Naive thymus-derived CD8-positive, alpha-beta T cell (primary cell): ENCODE measurements at regions not wholly inside any gene's neighbourhood (a gene's known extent, or its start where the extent isn't known, plus 50 kb on each side); places are given as distances from the start of the nearest gene placed in this dataset.
"Not testable (repeated sequence)": the region's sequence is repeated elsewhere in the genome, so short reads cannot be mapped to it uniquely, and the experiment has no call there.

Source experiments
- ATAC-seq, 2 donors: fragments of 150-1000 bp; cut with Tn5 transposase in 1 of 2; sonication (Bioruptor Pico), chemical (Tn5 transposase) in 1 of 2; 1 replicate in 1 of 2; 2 replicates in 1 of 2; pipeline ENCODE4 v1.10.0; 2021; ENCODE audit warnings: mild to moderate bottlenecking in 2 of 2, moderate library complexity in 2 of 2
- POLR2A ChIA-PET: fragments of 350-600 bp; sonication (Branson Sonifier 250); formaldehyde crosslinking; loops from one replicate; lab custom pipeline; 2021; ENCODE audit warnings: antibody characterized with exemption; lab: Charles Lee
- DNase-seq, 10 donors: peaks; one replicate each; pipeline versions ENCODE4 v3.0.0 to v3.0.0-alpha.2; 2020 to 2022
- H3K27ac Mint-ChIP-seq, 10 donors: one replicate each; pipeline ENCODE4 v1.8.0; 2020 to 2022; ENCODE audit warnings: mild to moderate bottlenecking in 10 of 10, mixed read lengths in 10 of 10, moderate library complexity in 4 of 10, inconsistent platforms in 1 of 10
- H3K27me3 Mint-ChIP-seq, 5 donors: one replicate each; pipeline ENCODE4 v1.8.0; 2021 to 2022; ENCODE audit warnings: mixed read lengths in 5 of 5
- H3K36me3 Mint-ChIP-seq, 3 donors: one replicate each; pipeline ENCODE4 v1.8.0; 2020 to 2022; ENCODE audit warnings: mixed read lengths in 3 of 3, mild to moderate bottlenecking in 2 of 3, inconsistent platforms in 1 of 3
- H3K4me1 Mint-ChIP-seq, 4 donors: one replicate each; pipeline ENCODE4 v1.8.0; 2021 to 2022; ENCODE audit warnings: mixed read lengths in 4 of 4
- H3K4me3 Mint-ChIP-seq, 10 donors: one replicate each; pipeline ENCODE4 v1.8.0; 2020 to 2022; ENCODE audit warnings: mild to moderate bottlenecking in 10 of 10, mixed read lengths in 10 of 10, moderate library complexity in 6 of 10, inconsistent platforms in 1 of 10
- H3K9me3 Mint-ChIP-seq, 9 donors: one replicate each; pipeline ENCODE4 v1.8.0; 2020 to 2022; ENCODE audit warnings: mixed read lengths in 9 of 9, mild to moderate bottlenecking in 3 of 9, inconsistent platforms in 1 of 9, moderate library complexity in 1 of 9

GRCh38 chr10:46645110-46645509 lies 66.2 kb downstream of the SYT15 start:
- ATAC-seq, DNase-seq, H3K4me3 Mint-ChIP-seq, H3K9me3 Mint-ChIP-seq, H3K36me3 Mint-ChIP-seq, H3K27ac Mint-ChIP-seq, H3K27me3 Mint-ChIP-seq, POLR2A ChIA-PET, H3K4me1 Mint-ChIP-seq: not testable (repeated sequence)

GRCh38 chr10:46646132-46646531 lies 67.2 kb downstream of the SYT15 start:
- H3K27me3 Mint-ChIP-seq, H3K9me3 Mint-ChIP-seq, H3K4me1 Mint-ChIP-seq, DNase-seq, H3K36me3 Mint-ChIP-seq, H3K27ac Mint-ChIP-seq, ATAC-seq, POLR2A ChIA-PET, H3K4me3 Mint-ChIP-seq: not testable (repeated sequence)

GRCh38 chr10:46650967-46651366 lies 72.0 kb downstream of the SYT15 start:
- H3K4me3 Mint-ChIP-seq, H3K27ac Mint-ChIP-seq, H3K9me3 Mint-ChIP-seq, POLR2A ChIA-PET, ATAC-seq, H3K4me1 Mint-ChIP-seq, H3K36me3 Mint-ChIP-seq, DNase-seq, H3K27me3 Mint-ChIP-seq: not testable (repeated sequence)

- H3K4me3 Mint-ChIP-seq, POLR2A ChIA-PET, DNase-seq, H3K9me3 Mint-ChIP-seq, H3K27me3 Mint-ChIP-seq, ATAC-seq, H3K27ac Mint-ChIP-seq, H3K36me3 Mint-ChIP-seq, H3K4me1 Mint-ChIP-seq: not testable (repeated sequence)
These were observed 78.5 kb downstream of the SYT15 start for GRCh38 chr10:46657437-46657836.

GRCh38 chr10:46660027-46660834 lies 81.3 kb downstream of the SYT15 start:
- ATAC-seq, H3K36me3 Mint-ChIP-seq, H3K27ac Mint-ChIP-seq, H3K27me3 Mint-ChIP-seq, H3K9me3 Mint-ChIP-seq, DNase-seq, H3K4me1 Mint-ChIP-seq, POLR2A ChIA-PET, H3K4me3 Mint-ChIP-seq: not testable (repeated sequence)

GRCh38 chr10:46660835-46661164 lies 81.9 kb downstream of the SYT15 start:
- ATAC-seq, H3K36me3 Mint-ChIP-seq, POLR2A ChIA-PET, DNase-seq, H3K27me3 Mint-ChIP-seq, H3K4me3 Mint-ChIP-seq, H3K27ac Mint-ChIP-seq, H3K9me3 Mint-ChIP-seq, H3K4me1 Mint-ChIP-seq: not testable (repeated sequence)

- H3K27me3 Mint-ChIP-seq, H3K27ac Mint-ChIP-seq, H3K9me3 Mint-ChIP-seq, ATAC-seq, POLR2A ChIA-PET, H3K4me1 Mint-ChIP-seq, H3K36me3 Mint-ChIP-seq, DNase-seq, H3K4me3 Mint-ChIP-seq: not testable (repeated sequence)
These were observed 86.6 kb downstream of the SYT15 start for GRCh38 chr10:46665536-46665935.

GRCh38 chr10:46668357-46668997 lies 89.5 kb downstream of the SYT15 start:
- H3K9me3 Mint-ChIP-seq, H3K36me3 Mint-ChIP-seq, POLR2A ChIA-PET, ATAC-seq, H3K27me3 Mint-ChIP-seq, H3K4me3 Mint-ChIP-seq, H3K4me1 Mint-ChIP-seq, DNase-seq, H3K27ac Mint-ChIP-seq: not testable (repeated sequence)

- POLR2A ChIA-PET, H3K36me3 Mint-ChIP-seq, H3K4me1 Mint-ChIP-seq, H3K27ac Mint-ChIP-seq, H3K9me3 Mint-ChIP-seq, H3K27me3 Mint-ChIP-seq, DNase-seq, H3K4me3 Mint-ChIP-seq, ATAC-seq: not testable (repeated sequence)
These were observed 99.0 kb downstream of the SYT15 start for GRCh38 chr10:46677836-46678435.

- ATAC-seq, H3K36me3 Mint-ChIP-seq, H3K4me3 Mint-ChIP-seq, H3K27me3 Mint-ChIP-seq, H3K27ac Mint-ChIP-seq, POLR2A ChIA-PET, H3K4me1 Mint-ChIP-seq, DNase-seq, H3K9me3 Mint-ChIP-seq: not testable (repeated sequence)
These were observed 112.5 kb downstream of the SYT15 start for GRCh38 chr10:46691397-46691796.

- H3K27me3 Mint-ChIP-seq, H3K36me3 Mint-ChIP-seq, H3K9me3 Mint-ChIP-seq, POLR2A ChIA-PET, H3K27ac Mint-ChIP-seq, H3K4me1 Mint-ChIP-seq, ATAC-seq, H3K4me3 Mint-ChIP-seq: not testable (repeated sequence)
- peak in 3 of 10 donors; percentile 2 to 19 (median 4) for DNase-seq
These were observed 114.3 kb downstream of the SYT15 start for GRCh38 chr10:46693218-46693617.

GRCh38 chr10:46717264-46717663 lies 138.3 kb downstream of the SYT15 start:
- ATAC-seq, DNase-seq, H3K4me3 Mint-ChIP-seq, POLR2A ChIA-PET, H3K4me1 Mint-ChIP-seq, H3K27ac Mint-ChIP-seq, H3K27me3 Mint-ChIP-seq, H3K36me3 Mint-ChIP-seq, H3K9me3 Mint-ChIP-seq: not testable (repeated sequence)

- DNase-seq, ATAC-seq, H3K4me1 Mint-ChIP-seq, H3K27ac Mint-ChIP-seq, H3K9me3 Mint-ChIP-seq, H3K4me3 Mint-ChIP-seq, H3K27me3 Mint-ChIP-seq, POLR2A ChIA-PET, H3K36me3 Mint-ChIP-seq: not testable (repeated sequence)
These were observed 139.1 kb downstream of the SYT15 start for GRCh38 chr10:46718014-46718413.
